ENCODE measurements at regions not wholly inside any gene's neighbourhood (a gene's known extent, or its start where the extent isn't known, plus 50 kb on each side); places are given as distances from the start of the nearest gene placed in this dataset.

- DNase-seq (ENCODE audit: low spot score), result no peak
Measured at GRCh38 chr3:105030211-105030610, 336.5 kb upstream of the ALCAM start.

- no peak for DNase-seq (ENCODE audit: low spot score)
Measured at GRCh38 chr3:105032541-105032940, 334.2 kb upstream of the ALCAM start.

GRCh38 chr3:105033081-105033480 lies 333.6 kb upstream of the ALCAM start:
- no peak for DNase-seq (ENCODE audit: low spot score)

- DNase-seq (ENCODE audit: low spot score), result no peak
Measured at GRCh38 chr3:105039004-105039403, 327.7 kb upstream of the ALCAM start.

GRCh38 chr3:105040026-105040622 lies 326.6 kb upstream of the ALCAM start:
- DNase-seq (ENCODE audit: low spot score), result no peak

- no peak for DNase-seq (ENCODE audit: low spot score)
Measured at GRCh38 chr3:105042586-105042985, 324.1 kb upstream of the ALCAM start.

GRCh38 chr3:105051111-105051510 lies 315.6 kb upstream of the ALCAM start:
- DNase-seq (ENCODE audit: low spot score), result no peak

GRCh38 chr3:105051972-105052371 lies 314.7 kb upstream of the ALCAM start:
- DNase-seq (ENCODE audit: low spot score), result no peak

- no peak for DNase-seq (ENCODE audit: low spot score)
Measured at GRCh38 chr3:105062853-105063252, 303.9 kb upstream of the ALCAM start.

GRCh38 chr3:105065895-105066839 lies 300.5 kb upstream of the ALCAM start:
- no peak for DNase-seq (ENCODE audit: low spot score)

- DNase-seq (ENCODE audit: low spot score), result no peak
Measured at GRCh38 chr3:105067361-105067760, 299.3 kb upstream of the ALCAM start.

- DNase-seq (ENCODE audit: low spot score), result no peak
Measured at GRCh38 chr3:105077060-105077822, 289.5 kb upstream of the ALCAM start.

GRCh38 chr3:105083945-105084344 lies 282.8 kb upstream of the ALCAM start:
- DNase-seq (ENCODE audit: low spot score), result no peak

- no peak for DNase-seq (ENCODE audit: low spot score)
Measured at GRCh38 chr3:105085506-105085905, 281.2 kb upstream of the ALCAM start.

GRCh38 chr3:105093371-105094252 lies 273.1 kb upstream of the ALCAM start:
- no peak for DNase-seq (ENCODE audit: low spot score)

GRCh38 chr3:105094588-105094987 lies 272.1 kb upstream of the ALCAM start:
- DNase-seq (ENCODE audit: low spot score), result no peak

- no peak for DNase-seq (ENCODE audit: low spot score)
Measured at GRCh38 chr3:105096071-105096470, 270.6 kb upstream of the ALCAM start.

- no peak for DNase-seq (ENCODE audit: low spot score)
Measured at GRCh38 chr3:105101603-105102002, 265.1 kb upstream of the ALCAM start.

- DNase-seq (ENCODE audit: low spot score), result no peak
Measured at GRCh38 chr3:105103139-105103538, 263.6 kb upstream of the ALCAM start.

- no peak for DNase-seq (ENCODE audit: low spot score)
Measured at GRCh38 chr3:105108823-105109222, 257.9 kb upstream of the ALCAM start.

GRCh38 chr3:105118905-105119304 lies 247.8 kb upstream of the ALCAM start:
- no peak for DNase-seq (ENCODE audit: low spot score)

Data from ecto neural progenitor cell (in vitro differentiated cells).